ENCODE measurements at regions not wholly inside any gene's neighbourhood (a gene's known extent, or its start where the extent isn't known, plus 50 kb on each side); places are given as distances from the start of the nearest gene placed in this dataset.

DNA sequence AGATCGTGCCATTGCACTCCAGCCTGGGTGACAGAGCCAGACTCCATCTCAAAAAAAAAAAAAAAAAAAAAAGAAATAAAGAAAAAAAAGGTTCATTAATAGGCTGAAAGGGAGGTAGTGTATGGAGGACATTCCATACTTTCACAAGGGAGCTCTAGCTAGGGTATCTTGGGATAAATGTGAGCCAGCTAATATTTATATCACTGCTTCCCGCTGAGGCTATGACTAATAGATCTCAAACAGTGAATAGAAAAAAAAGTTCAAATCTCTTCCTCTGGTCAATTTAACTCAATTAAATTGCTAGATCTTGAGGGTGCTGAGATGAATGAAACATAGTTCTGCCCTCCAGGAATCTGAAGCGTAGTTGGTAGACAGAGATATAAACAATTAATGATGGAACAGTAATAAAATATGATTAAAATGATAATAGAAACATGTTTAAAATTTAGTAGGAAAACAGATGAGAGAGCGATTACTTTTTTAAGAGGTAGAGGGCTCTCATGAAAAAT is 55.7 kb upstream of the SHISA3 start:
- no peak overlapping the region for H3K4me2 ChIP-seq (ENCODE audit: low read length)
- H3K36me3 ChIP-seq (replicated peaks; ENCODE audit: low read depth, low read length) = no peaks in the 10 kb centered on the region
- H3K4me3 ChIP-seq (ENCODE audit: low read length) = no peak overlapping the region
- H2AFZ ChIP-seq (ENCODE audit: low read depth, low read length) = no peak overlapping the region
- no peaks in the 10 kb centered on the region for H4K20me1 ChIP-seq (ENCODE audit: insufficient read depth, low read length)
- TF ChIP-seq EZH2phosphoT487 (IDR thresholded peaks at IDR 0.05; ENCODE audit: low read depth) = no peak
- TF ChIP-seq, protein P1, sequence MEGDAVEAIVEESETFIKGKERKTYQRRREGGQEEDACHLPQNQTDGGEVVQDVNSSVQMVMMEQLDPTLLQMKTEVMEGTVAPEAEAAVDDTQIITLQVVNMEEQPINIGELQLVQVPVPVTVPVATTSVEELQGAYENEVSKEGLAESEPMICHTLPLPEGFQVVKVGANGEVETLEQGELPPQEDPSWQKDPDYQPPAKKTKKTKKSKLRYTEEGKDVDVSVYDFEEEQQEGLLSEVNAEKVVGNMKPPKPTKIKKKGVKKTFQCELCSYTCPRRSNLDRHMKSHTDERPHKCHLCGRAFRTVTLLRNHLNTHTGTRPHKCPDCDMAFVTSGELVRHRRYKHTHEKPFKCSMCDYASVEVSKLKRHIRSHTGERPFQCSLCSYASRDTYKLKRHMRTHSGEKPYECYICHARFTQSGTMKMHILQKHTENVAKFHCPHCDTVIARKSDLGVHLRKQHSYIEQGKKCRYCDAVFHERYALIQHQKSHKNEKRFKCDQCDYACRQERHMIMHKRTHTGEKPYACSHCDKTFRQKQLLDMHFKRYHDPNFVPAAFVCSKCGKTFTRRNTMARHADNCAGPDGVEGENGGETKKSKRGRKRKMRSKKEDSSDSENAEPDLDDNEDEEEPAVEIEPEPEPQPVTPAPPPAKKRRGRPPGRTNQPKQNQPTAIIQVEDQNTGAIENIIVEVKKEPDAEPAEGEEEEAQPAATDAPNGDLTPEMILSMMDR (IDR thresholded peaks at IDR 0.05; ENCODE audit: low read depth, low read length) = no peak
- H3K9ac ChIP-seq (ENCODE audit: low read length) = no peak overlapping the region
- H3K79me2 ChIP-seq (ENCODE audit: low read length) = no peaks in the 10 kb centered on the region
- H3K27me3 ChIP-seq (ENCODE audit: low read depth, low read length) = no peaks in the 10 kb centered on the region; the same call in 1 of the 2 replicates
- H3K4me1 ChIP-seq (ENCODE audit: low read length) = 0 out of 2 replicates have a peak, but pooled peaks cover 7% of the 10 kb centered on the region
- no peaks in the 10 kb centered on the region for H3K9me3 ChIP-seq (ENCODE audit: insufficient read depth, low read length)
- no peak overlapping the region for H3K27ac ChIP-seq (ENCODE audit: low read length)

DNA sequence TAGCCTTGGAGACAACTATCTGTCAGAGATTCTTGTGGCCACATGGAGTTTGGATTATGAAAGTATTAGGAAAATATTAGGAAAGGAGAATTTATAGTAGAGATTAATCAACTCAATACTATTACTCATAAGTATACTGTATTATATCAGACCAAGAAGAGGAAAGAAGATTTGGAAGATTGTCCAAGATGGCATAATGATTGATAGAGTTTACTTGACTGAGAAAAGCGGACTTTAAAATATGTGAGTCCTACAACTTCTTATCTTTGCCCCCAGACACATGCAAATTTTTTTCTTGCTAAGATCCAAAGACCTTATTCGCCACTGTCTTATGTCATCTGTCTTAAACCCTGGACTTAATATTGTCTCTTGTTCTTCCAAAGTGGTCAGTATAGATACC is 54.8 kb upstream of the SHISA3 start:
- Histone ChIP-seq H3K9me3 (ENCODE audit: insufficient read depth, low read length) (no peaks in the 10 kb centered on the region), H3K36me3 (replicated peaks; ENCODE audit: low read depth, low read length) (no peaks in the 10 kb centered on the region), H3K4me2 (ENCODE audit: low read length) (no peak overlapping the region), H2AFZ (ENCODE audit: low read depth, low read length) (no peak overlapping the region), H3K27me3 (ENCODE audit: low read depth, low read length) (no peaks in the 10 kb centered on the region; the same call in 1 of the 2 replicates), H3K9ac (ENCODE audit: low read length) (no peak overlapping the region), H3K4me1 (ENCODE audit: low read length) (0 out of 2 replicates have a peak, but pooled peaks cover 7% of the 10 kb centered on the region), H3K27ac (ENCODE audit: low read length) (no peak overlapping the region), H3K4me3 (ENCODE audit: low read length) (no peak overlapping the region), H3K79me2 (ENCODE audit: low read length) (no peaks in the 10 kb centered on the region), H4K20me1 (ENCODE audit: insufficient read depth, low read length) (no peaks in the 10 kb centered on the region)
- TF ChIP-seq, protein P1 (IDR thresholded peaks at IDR 0.05; ENCODE audit: low read depth, low read length) = no peak
- no peak for TF ChIP-seq EZH2phosphoT487 (IDR thresholded peaks at IDR 0.05; ENCODE audit: low read depth)

DNA sequence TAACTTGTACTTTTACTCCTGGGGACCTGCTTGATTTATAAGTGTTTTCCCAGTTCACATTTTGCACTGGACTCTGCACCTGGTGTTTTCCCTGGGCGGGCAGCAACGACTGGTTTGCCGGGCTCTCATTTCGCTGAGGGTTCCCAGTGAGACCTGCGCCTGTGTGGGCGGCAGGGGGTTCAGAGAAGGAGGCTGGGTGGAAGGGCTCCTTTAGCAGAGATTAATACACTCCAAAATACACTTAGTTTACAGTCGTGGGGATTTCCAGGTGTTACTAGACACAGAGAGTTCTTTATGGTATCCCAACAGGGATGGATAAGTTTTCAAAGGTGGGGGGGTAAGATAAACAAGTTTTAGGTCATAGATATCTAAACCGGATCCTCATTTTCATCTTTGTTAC is 53.0 kb upstream of the SHISA3 start:
- no peak overlapping the region for H2AFZ ChIP-seq (ENCODE audit: low read depth, low read length)
- H3K36me3 ChIP-seq (replicated peaks; ENCODE audit: low read depth, low read length) = no peaks in the 10 kb centered on the region
- TF ChIP-seq, protein P1 (IDR thresholded peaks at IDR 0.05; ENCODE audit: low read depth, low read length) = no peak
- no peak for TF ChIP-seq EZH2phosphoT487 (IDR thresholded peaks at IDR 0.05; ENCODE audit: low read depth)
- 0 out of 2 replicates have a peak, but pooled peaks cover 7% of the 10 kb centered on the region for H3K4me1 ChIP-seq (ENCODE audit: low read length)
- H4K20me1 ChIP-seq (ENCODE audit: insufficient read depth, low read length) = no peaks in the 10 kb centered on the region
- no peaks in the 10 kb centered on the region; the same call in 1 of the 2 replicates for H3K27me3 ChIP-seq (ENCODE audit: low read depth, low read length)
- no peaks in the 10 kb centered on the region for H3K9me3 ChIP-seq (ENCODE audit: insufficient read depth, low read length)
- no peak overlapping the region for H3K4me3 ChIP-seq (ENCODE audit: low read length)
- H3K79me2 ChIP-seq (ENCODE audit: low read length) = no peaks in the 10 kb centered on the region
- H3K27ac ChIP-seq (ENCODE audit: low read length) = no peak overlapping the region
- peak overlapping the region; percentile 13; the same call in 1 of the 2 replicates for H3K4me2 ChIP-seq (ENCODE audit: low read length)
- no peak overlapping the region for H3K9ac ChIP-seq (ENCODE audit: low read length)

DNA sequence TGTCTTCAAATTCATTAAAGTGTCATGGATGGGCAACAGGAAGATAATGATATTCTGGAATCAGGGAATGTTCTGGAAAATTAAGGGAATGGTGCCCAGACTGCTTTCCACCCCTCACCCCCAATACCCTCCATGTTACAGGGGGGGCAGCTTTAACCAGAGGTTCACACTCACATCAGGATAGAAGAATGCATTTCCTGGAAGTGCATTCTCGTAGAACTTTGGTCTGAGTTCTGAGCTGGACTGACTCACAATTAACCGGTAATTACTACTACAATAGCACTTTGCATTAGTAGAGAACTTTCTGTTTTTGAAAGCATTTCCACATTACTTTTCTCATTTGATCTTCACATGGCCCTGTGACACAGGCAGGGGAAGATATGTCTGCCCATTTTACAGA is 52.5 kb upstream of the SHISA3 start:
- no peaks in the 10 kb centered on the region for H4K20me1 ChIP-seq (ENCODE audit: insufficient read depth, low read length)
- no peaks in the 10 kb centered on the region for H3K36me3 ChIP-seq (replicated peaks; ENCODE audit: low read depth, low read length)
- no peak overlapping the region for H3K27ac ChIP-seq (ENCODE audit: low read length)
- H3K4me3 ChIP-seq (ENCODE audit: low read length) = no peak overlapping the region
- no peak overlapping the region; the same call in 1 of the 2 replicates for H2AFZ ChIP-seq (ENCODE audit: low read depth, low read length)
- H3K9me3 ChIP-seq (ENCODE audit: insufficient read depth, low read length) = no peaks in the 10 kb centered on the region
- H3K27me3 ChIP-seq (ENCODE audit: low read depth, low read length) = no peaks in the 10 kb centered on the region; the same call in 1 of the 2 replicates
- no peak overlapping the region for H3K4me2 ChIP-seq (ENCODE audit: low read length)
- TF ChIP-seq, protein P1 (IDR thresholded peaks at IDR 0.05; ENCODE audit: low read depth, low read length) = no peak
- TF ChIP-seq EZH2phosphoT487 (IDR thresholded peaks at IDR 0.05; ENCODE audit: low read depth) = no peak
- H3K4me1 ChIP-seq (ENCODE audit: low read length) = 0 out of 2 replicates have a peak, but pooled peaks cover 7% of the 10 kb centered on the region
- H3K9ac ChIP-seq (ENCODE audit: low read length) = no peak overlapping the region
- H3K79me2 ChIP-seq (ENCODE audit: low read length) = no peaks in the 10 kb centered on the region
